HCT116 (cell line): ENCODE measurements at regions not wholly inside any gene's neighbourhood (a gene's known extent, or its start where the extent isn't known, plus 50 kb on each side); places are given as distances from the start of the nearest gene placed in this dataset.

Experiments
- ATF3 ChIP-seq: IDR thresholded peaks from 2 replicates; pipeline ENCODE4 v1.6.1; 2012
- CEBPB ChIP-seq: IDR thresholded peaks from 2 replicates; pipeline ENCODE4 v1.6.1; 2012; ENCODE audit warnings: low read depth
- CTCF ChIP-seq, 3 experiments: fragments of 200-600 bp in 1 of 3; sonication (generic) in 1 of 3; IDR thresholded peaks in 2 of 3; conservative IDR thresholded peaks in 1 of 3; 2 replicates each; pipeline ENCODE4 v1.5.1; 2012 to 2017; ENCODE audit warnings: low read depth in 2 of 3, low read length in 2 of 3, antibody characterized with exemption in 1 of 3, borderline replicate concordance in 1 of 3, control low read depth in 1 of 3, mild to moderate bottlenecking in 1 of 3, mixed read lengths in 1 of 3, mixed run types in 1 of 3, moderate library complexity in 1 of 3; ENCODE audit not compliant: insufficient read depth in 1 of 3
- EZH2 ChIP-seq: fragments of 200-600 bp; sonication (generic); IDR thresholded peaks from 2 replicates; pipeline ENCODE4 v1.6.1; 2017; ENCODE audit warnings: antibody characterized with exemption, mixed run types
- JUND ChIP-seq: IDR thresholded peaks from 2 replicates; pipeline ENCODE4 v1.6.1; 2012
- MAX ChIP-seq: IDR thresholded peaks from 2 replicates; pipeline ENCODE4 v1.6.1; 2012
- POLR2A ChIP-seq: IDR thresholded peaks from 2 replicates; pipeline ENCODE4 v1.7.0; 2011; ENCODE audit warnings: borderline replicate concordance; ENCODE audit not compliant: insufficient read depth, insufficient read length; ENCODE audit errors: extremely low read depth
- POLR2AphosphoS5 ChIP-seq: IDR thresholded peaks from 2 replicates; pipeline ENCODE4 v1.6.1; 2011; ENCODE audit warnings: mild to moderate bottlenecking, low read depth, low read length, moderate library complexity
- REST ChIP-seq: IDR thresholded peaks from 2 replicates; pipeline ENCODE4 v1.6.1; 2012; ENCODE audit warnings: low read depth
- SRF ChIP-seq: IDR thresholded peaks from 2 replicates; pipeline ENCODE4 v1.6.1; 2012; ENCODE audit warnings: low read depth
- TCF7L2 ChIP-seq: IDR thresholded peaks from 2 replicates; pipeline ENCODE4 v1.7.0; 2011; ENCODE audit warnings: borderline replicate concordance, inconsistent platforms; ENCODE audit not compliant: insufficient read depth, insufficient read length; ENCODE audit errors: extremely low read depth
- YY1 ChIP-seq: IDR thresholded peaks from 2 replicates; pipeline ENCODE4 v1.6.1; 2011; ENCODE audit warnings: low read length, low read depth, moderate library complexity, mild to moderate bottlenecking; ENCODE audit not compliant: insufficient replicate concordance; ENCODE audit errors: extremely low read depth
- ZFX ChIP-seq: fragments of 450-650 bp; IDR thresholded peaks from 2 replicates; pipeline ENCODE4 v1.6.1; 2017

- TF ChIP-seq CTCF (IDR thresholded peaks at IDR 0.05 in 2 of 3, conservative IDR thresholded peaks at IDR 0.05 in 1 of 3; ENCODE audit: borderline replicate concordance in 1 of 3, insufficient read depth in 1 of 3, low read depth in 2 of 3, low read length in 2 of 3): no peak
- no peak for TF ChIP-seq ZFX
- TF ChIP-seq POLR2AphosphoS5: no peak
- no peak for TF ChIP-seq TCF7L2
- TF ChIP-seq POLR2A: no peak
- no peak for TF ChIP-seq REST
- TF ChIP-seq CEBPB: no peak
- no peak for TF ChIP-seq JUND
- TF ChIP-seq YY1: no peak
- no peak for TF ChIP-seq SRF
- TF ChIP-seq ATF3: no peak
- TF ChIP-seq EZH2: no peak
- no peak for TF ChIP-seq MAX
Measured at GRCh38 chr1:69388044-69388443, 179.7 kb upstream of the LRRC7 start.
